B cell (primary cell): ENCODE measurements at regions not wholly inside any gene's neighbourhood (a gene's known extent, or its start where the extent isn't known, plus 50 kb on each side); places are given as distances from the start of the nearest gene placed in this dataset.

ENCODE experiments used
- CTCF ChIP-seq: fragments of 200-600 bp; IDR thresholded peaks from one replicate; pipeline ENCODE4 v1.8.0; 2022; ENCODE audit warnings: antibody characterized with exemption, mild to moderate bottlenecking
- EZH2 ChIP-seq: IDR thresholded peaks from 2 replicates; pipeline ENCODE4 v1.6.1; 2012; ENCODE audit warnings: borderline replicate concordance, low read depth, mild to moderate bottlenecking, moderate library complexity, low read length; ENCODE audit not compliant: insufficient read depth, poor library complexity, severe bottlenecking

- TF ChIP-seq EZH2 (no peak), CTCF (no peak)
These were observed 285.8 kb downstream of the C1D start for GRCh38 chr2:67777010-67777409.
